GM18909 (cell line): ENCODE measurements at regions not wholly inside any gene's neighbourhood (a gene's known extent, or its start where the extent isn't known, plus 50 kb on each side); places are given as distances from the start of the nearest gene placed in this dataset.

Experiments
- ATAC-seq: cut with Tn5 transposase; IDR thresholded peaks from one replicate; pipeline ENCODE4 v1.9.1; 2021; ENCODE audit warnings: mild to moderate bottlenecking; ENCODE audit not compliant: unreplicated experiment, poor library complexity

GRCh38 chr5:135249658-135250057, 149.4 kb downstream of the MACROH2A1 start:
- no peak for ATAC-seq

GRCh38 chr5:135248801-135249231, 150.2 kb downstream of the MACROH2A1 start:
- no peak for ATAC-seq

GRCh38 chr5:135246923-135247795, 151.9 kb downstream of the MACROH2A1 start:
- ATAC-seq: no peak

DNA sequence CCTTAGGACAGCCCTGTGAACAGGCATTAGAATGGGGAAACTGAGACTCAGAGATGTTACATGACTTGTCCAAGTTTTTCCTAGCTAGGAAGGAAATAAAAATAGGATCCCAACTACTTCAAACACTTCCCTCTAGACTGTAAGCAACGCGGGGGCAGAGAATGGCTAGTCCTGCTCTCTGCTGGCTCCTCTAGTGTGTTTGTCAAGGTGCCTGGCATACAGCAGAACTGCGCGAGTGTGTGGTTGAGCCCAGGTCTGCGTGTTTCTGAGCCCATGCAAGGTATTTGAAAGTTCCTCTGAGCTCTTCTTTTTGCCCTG, 152.5 kb downstream of the MACROH2A1 start:
- no peak for ATAC-seq

GRCh38 chr5:135245521-135246499, 153.2 kb downstream of the MACROH2A1 start:
- ATAC-seq: no peak

DNA sequence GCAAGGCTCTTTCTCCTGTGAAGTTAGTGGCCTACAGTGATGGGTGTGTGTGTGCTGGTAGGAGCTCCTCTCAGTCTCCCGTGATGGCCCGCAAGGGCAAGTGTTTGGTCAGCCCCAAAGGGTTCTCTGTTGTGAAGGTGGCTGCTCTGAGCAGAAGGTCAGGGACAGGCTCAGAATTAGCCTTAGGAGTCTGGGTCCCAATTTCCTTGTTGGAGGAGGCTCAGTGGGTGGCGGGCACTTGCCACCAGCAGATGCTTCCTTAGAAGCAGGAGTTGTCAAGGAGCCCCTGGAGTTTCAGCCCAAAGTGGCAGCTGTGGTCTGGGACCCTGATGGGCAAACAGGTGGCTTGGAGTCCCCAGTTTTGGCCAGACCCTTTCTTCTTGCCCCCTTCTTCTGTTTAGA, 154.4 kb downstream of the MACROH2A1 start:
- no peak for ATAC-seq

DNA sequence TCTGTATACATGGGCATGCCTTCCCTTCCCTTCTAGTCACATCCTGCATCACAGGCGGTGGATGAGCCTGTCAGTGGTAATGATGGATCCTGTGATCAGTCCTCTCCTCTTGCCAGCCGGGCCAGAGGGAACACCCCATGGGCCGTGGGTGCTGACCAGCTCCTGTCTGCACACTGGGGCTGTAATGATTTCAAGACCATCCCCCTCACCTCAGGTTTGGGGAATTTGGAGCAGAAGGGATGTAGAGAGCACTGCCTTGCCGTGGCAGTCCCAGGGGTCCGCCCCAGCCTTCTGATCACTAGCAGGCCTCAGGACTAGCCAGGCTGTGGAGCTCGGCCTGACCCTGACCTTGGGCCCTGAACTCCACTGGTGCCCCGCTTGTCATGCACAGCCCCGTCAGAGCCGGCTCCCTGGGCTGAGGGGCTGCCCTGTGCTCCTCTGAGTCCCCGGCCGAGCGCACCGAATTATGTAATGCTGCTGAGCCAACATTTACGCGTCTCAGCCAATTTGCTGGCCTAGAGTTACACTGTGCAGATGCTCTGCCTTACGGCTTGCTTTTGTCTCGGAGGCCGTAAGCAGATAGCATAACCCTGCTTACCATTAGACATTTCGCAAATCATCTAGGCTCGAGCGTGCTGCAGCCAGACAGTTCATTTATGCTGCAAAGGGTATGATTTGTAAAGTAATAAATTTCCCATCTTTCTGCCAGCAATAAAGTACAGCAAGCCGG, 155.3 kb downstream of the MACROH2A1 start:
- no peak for ATAC-seq

DNA sequence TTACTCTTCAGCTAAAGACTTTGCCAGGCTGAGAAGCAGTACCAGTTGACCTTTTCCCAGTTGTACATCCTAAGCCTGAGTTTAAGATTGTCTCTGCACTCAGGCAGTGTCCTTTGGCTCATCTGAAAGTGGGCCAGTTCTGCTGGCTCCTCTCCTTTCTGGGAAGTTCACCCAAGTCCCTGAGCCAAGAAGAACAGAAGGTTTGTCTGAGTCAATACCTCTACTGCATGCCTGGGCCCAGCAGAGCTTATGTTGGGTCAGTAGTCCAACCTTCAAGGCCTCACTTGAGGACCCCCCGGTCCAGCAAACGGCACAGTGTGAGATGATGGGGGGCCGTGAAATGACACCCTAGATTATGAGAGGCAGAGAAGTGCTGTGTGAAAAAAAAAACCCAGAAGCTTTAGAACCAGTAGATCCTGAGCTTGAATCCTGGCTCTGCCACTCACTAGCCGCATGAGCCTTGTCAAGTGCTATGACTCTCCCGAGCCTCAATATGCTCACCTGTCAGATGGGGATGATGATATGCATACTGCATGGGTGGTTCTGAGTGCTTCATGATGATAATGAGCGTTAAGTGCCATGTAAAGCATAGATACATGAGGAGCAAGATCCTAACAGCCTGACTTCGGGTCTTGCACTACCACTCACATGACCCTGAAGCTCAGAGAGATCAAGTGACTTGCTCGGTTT, 156.0 kb downstream of the MACROH2A1 start:
- ATAC-seq: no peak

DNA sequence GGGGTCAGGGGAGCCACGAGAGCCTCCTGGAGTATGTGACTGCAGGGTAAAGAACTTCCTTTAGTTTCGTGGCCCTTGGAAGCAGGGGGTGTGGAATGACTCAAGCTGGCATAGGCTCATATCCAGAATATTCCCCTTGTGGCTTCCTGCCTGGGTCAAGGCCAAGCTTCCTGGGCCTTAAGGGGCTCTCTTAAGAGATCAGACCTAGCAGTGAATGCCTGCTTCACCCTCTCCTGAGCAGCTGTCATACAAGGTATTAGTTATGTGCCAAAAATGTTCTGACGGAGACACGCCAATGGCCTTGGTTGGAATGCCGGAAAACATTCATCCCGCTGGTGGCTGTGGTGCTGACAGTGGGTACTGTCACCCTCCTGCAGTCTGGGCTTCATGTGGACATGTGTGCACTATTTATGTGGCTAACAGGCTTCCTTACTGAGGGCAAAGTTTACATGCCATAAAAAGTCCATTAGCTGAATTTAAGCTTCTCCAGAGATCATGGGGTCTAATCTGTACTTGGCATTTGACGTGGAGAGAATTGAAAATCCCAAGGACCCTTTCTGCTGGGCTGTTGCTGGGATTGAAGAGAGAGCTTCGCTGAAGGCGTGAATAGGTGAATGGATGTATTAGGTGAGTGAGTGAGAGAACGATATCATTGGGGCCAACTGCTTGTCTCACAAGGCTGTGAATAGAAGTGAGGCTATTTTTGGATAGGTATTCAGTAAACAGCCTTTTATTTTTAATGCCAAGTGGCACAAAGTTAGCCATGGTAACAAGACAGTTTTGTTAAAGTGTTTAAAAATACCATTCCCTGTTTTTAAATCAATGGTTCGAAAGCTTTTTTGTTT, 156.8 kb downstream of the MACROH2A1 start:
- ATAC-seq: no peak

- no peak for ATAC-seq
These were observed 157.5 kb downstream of the MACROH2A1 start for GRCh38 chr5:135241536-135241935.

DNA sequence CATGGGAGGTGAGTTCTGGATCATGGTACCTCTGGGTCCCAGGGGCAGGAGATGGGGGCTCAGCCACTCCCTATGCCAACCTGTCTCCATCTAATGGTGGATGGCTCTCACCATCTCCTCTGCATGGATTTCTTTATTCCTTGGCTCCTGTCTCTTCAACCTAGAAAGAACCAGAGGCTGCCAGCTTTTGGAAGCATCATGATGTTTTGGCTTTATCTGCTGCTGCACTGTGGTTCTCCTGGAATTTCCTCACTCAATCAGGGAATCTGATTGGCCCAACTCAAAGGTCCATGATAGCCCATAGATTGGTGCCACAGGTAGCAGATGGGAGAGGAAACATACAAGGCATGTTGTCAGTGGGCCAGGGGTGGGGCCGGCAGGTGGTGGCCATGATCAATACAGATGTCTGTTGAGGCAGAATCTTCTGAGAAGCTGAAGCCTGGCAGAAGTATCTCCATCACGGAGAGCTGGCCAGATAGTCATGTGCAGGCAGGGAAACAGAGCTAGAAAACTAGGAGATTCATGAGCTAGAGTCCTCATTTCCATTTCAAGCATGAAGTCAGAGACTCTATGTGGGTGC, 158.2 kb downstream of the MACROH2A1 start:
- no peak for ATAC-seq

GRCh38 chr5:135240283-135240633, 158.8 kb downstream of the MACROH2A1 start:
- no peak for ATAC-seq

DNA sequence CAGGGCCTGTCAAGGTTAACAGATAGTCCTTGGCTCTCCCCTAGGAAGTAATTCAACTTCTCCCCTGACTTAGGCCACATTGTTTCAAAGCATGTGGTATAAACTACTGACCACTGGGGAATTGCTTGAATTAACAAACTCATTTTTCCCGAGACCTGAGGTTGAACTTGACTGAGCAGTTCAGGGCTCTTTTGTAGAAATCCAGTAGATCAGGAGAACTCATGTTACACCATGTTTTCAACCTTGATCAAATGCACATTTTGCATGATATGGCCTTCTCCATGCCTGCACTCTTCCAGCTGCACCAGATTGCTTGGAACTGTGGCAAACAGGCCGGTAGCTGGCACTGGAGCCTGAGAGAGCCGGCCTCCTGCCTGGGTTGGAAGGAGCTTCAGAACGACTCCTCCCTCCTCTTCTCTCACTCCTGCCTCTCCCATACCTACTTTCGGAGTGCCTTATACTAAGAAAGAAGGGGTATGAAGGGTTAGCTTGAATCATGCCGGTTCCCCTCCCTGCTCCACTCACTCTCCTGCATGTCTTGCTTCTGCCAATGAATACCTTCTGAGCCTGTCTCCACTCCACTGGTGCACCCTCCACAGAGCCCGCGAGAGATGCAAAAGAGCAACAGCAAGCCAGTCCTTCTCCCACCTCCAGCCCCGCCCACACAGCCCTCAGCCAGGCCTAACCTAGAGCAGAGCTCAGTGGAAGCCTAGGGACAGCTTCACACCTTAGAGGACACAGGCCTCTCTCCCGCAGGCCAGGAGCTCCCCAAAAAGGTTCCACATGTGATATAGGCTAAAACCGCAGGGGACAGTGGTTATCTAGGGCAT, 159.4 kb downstream of the MACROH2A1 start:
- ATAC-seq: no peak

GRCh38 chr5:135238622-135239452, 160.2 kb downstream of the MACROH2A1 start:
- no peak for ATAC-seq

DNA sequence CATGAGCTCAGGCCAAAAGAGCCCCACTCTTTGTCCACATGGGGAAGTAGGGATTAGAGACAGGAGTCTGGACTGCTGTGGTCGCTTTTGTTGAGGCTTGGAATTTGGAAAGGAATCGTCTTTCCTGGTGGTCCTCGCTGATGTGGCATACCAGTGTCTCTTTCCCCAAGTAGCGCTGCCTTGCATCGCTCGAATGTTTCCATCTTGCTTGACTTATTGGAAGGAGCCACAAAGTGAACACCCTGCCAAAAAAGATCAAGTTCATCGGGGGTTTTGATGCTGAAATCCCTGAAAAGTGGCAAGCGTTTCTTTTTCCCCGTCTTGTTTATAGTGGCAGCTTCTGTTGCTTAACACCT, 161.3 kb downstream of the MACROH2A1 start:
- ATAC-seq: no peak

- ATAC-seq: no peak
These were observed 161.9 kb downstream of the MACROH2A1 start for GRCh38 chr5:135236908-135237747.
